Transverse colon (tissue), 4 donors: ENCODE measurements at regions not wholly inside any gene's neighbourhood (a gene's known extent, or its start where the extent isn't known, plus 50 kb on each side); places are given as distances from the start of the nearest gene placed in this dataset.

Source experiments
- CTCF ChIP-seq, 5 experiments: fragments of 200-600 bp in 3 of 5; fragments of 450-650 bp in 2 of 5; sonication (generic) in 3 of 5; IDR thresholded peaks; 1 replicate in 2 of 5; 2 replicates in 3 of 5; pipeline ENCODE4 v1.5.1; 2016 to 2017; ENCODE audit warnings: antibody characterized with exemption in 5 of 5, inconsistent platforms in 3 of 5, mild to moderate bottlenecking in 2 of 5, moderate library complexity in 1 of 5
- EP300 ChIP-seq: sonication (generic); formaldehyde crosslinking; IDR thresholded peaks from one replicate; pipeline ENCODE4 v1.6.1; 2017; ENCODE audit warnings: antibody characterized with exemption, low read depth
- POLR2A ChIP-seq: fragments of 450-650 bp; IDR thresholded peaks from one replicate; pipeline ENCODE4 v1.6.1; 2016; ENCODE audit warnings: antibody characterized with exemption, mild to moderate bottlenecking, moderate library complexity
- POLR2AphosphoS5 ChIP-seq, 3 donors: sonication (generic); formaldehyde crosslinking; IDR thresholded peaks; one replicate each; pipeline ENCODE4 v1.6.1; 2016; ENCODE audit warnings: antibody characterized with exemption in 3 of 3

GRCh38 chr15:87454860-87455259 is 801.7 kb downstream of the NTRK3 start:
- TF ChIP-seq POLR2A = no peak
- no peak for TF ChIP-seq CTCF (IDR thresholded peaks at IDR 0.05)
- no peak for TF ChIP-seq POLR2AphosphoS5 (IDR thresholded peaks at IDR 0.05)
- no peak for TF ChIP-seq EP300
